ENCODE measurements at regions not wholly inside any gene's neighbourhood (a gene's known extent, or its start where the extent isn't known, plus 50 kb on each side); places are given as distances from the start of the nearest gene placed in this dataset.

- H3K9me3 Mint-ChIP-seq (ENCODE audit: insufficient read depth), result no peaks in the 10 kb centered on the region
- Histone ChIP-seq H4K20me1 (ENCODE audit: control insufficient read depth, insufficient read depth, low read length, poor library complexity, severe bottlenecking) (no peaks in the 10 kb centered on the region), H3K9ac (ENCODE audit: low read length) (no peak overlapping the region), H2AFZ (ENCODE audit: insufficient read depth, low read depth, low read length, poor library complexity, severe bottlenecking) (no peak overlapping the region), H3K79me2 (ENCODE audit: control insufficient read depth, insufficient read depth, low read length) (no peaks in the 10 kb centered on the region), H3K4me3 (ENCODE audit: control extremely low read depth in 1 of 5, extremely low read depth in 1 of 5, insufficient read depth in 1 of 5, low read depth in 2 of 5, low read length in 4 of 5) (no peak overlapping the region), H3K27ac (ENCODE audit: low read length in 2 of 2) (no peak overlapping the region), H3K27me3 (replicated peaks in 1 of 4; ENCODE audit: control extremely low read depth in 1 of 4, control insufficient read depth in 3 of 4, insufficient read depth in 4 of 4, low read length in 3 of 4) (no peaks in the 10 kb centered on the region), H3K36me3 (replicated peaks in 1 of 2; ENCODE audit: control extremely low read depth in 1 of 2, control insufficient read depth in 1 of 2, extremely low read depth in 1 of 2, insufficient read depth in 2 of 2, low read length in 1 of 2) (no peaks in the 10 kb centered on the region), H3K4me2 (replicated peaks; ENCODE audit: low read depth, low read length, poor library complexity, severe bottlenecking) (no peak overlapping the region), H3K4me1 (ENCODE audit: control insufficient read depth in 2 of 2, insufficient read depth in 2 of 2, low read length in 2 of 2) (no peaks in the 10 kb centered on the region), H3K9me3 (ENCODE audit: control extremely low read depth in 1 of 3, control insufficient read depth in 2 of 3, insufficient read depth in 1 of 3, low read length in 2 of 3) (no peaks in the 10 kb centered on the region)
- H3K27me3 Mint-ChIP-seq, result no peaks in the 10 kb centered on the region
- DNase-seq (no peak), ATAC-seq (ENCODE audit: low read depth) (no peak)
- CTCF ChIA-PET, result no interaction called here
- no peak overlapping the region for H3K4me3 Mint-ChIP-seq
- POLR2A ChIA-PET, result no interaction called here
- intact Hi-C loops (cut with micrococcal nuclease), result no loop called here
- WGBS (ENCODE audit: insufficient coverage), result no CpG with 5 or more reads among the region's 2 CpGs
- TF ChIP-seq EZH2 (IDR thresholded peaks at IDR 0.05; ENCODE audit: borderline replicate concordance, insufficient read depth, low read depth, low read length, poor library complexity, severe bottlenecking) (no peak), CTCF (IDR thresholded peaks at IDR 0.05) (no peak)
- no peak overlapping the region for H3K27ac Mint-ChIP-seq
- no peaks in the 10 kb centered on the region for H3K4me1 Mint-ChIP-seq
Observed at GRCh38 chr2:147487978-147488289, 356.9 kb upstream of the ACVR2A start.

DNA sequence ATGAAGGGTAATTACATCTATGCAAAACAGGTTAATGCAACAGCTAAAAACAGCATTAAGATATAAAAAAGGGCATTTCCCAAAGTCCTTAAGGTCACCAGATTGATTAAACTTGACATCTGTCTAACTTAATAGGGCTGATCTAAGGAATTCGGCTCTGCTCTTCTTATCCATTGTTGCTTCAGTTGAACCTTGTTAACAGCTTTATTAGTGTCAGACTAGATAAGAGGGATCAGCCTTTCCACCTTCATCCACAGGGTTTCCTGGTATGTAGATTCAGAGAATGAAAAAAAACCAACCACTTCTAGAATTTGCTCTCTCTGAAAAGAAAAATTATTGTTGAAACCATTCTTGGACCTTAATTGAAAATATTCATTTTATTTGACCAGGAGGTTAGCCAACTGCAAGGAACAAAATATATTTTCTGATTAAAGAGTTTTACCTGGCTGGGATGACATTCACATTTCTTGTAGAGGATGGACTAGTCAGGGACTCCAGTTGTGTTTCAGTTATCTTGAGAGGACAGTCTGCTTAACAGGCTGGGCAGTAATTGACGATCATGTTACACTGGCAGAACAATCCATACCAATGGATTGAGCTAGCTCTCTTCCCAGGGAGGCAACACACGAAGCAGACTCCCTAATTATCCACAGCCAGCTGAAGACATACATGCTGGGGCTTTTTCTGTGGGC is 357.4 kb upstream of the ACVR2A start:
- H4K20me1 ChIP-seq (ENCODE audit: control insufficient read depth, insufficient read depth, low read length, poor library complexity, severe bottlenecking), result no peaks in the 10 kb centered on the region
- CTCF ChIA-PET, result no interaction called here

More for the DNA sequence above, 357.4 kb upstream of the ACVR2A start:
- no peak overlapping the region for H3K27ac ChIP-seq (ENCODE audit: low read length in 2 of 2)
- H3K4me1 ChIP-seq (ENCODE audit: control insufficient read depth in 2 of 2, insufficient read depth in 2 of 2, low read length in 2 of 2), result no peaks in the 10 kb centered on the region
- intact Hi-C loops (cut with micrococcal nuclease), result no loop called here
- H3K79me2 ChIP-seq (ENCODE audit: control insufficient read depth, insufficient read depth, low read length), result no peaks in the 10 kb centered on the region
- H3K4me3 ChIP-seq (ENCODE audit: control extremely low read depth in 1 of 5, extremely low read depth in 1 of 5, insufficient read depth in 1 of 5, low read depth in 2 of 5, low read length in 4 of 5), result no peak overlapping the region
- no peak for ATAC-seq (ENCODE audit: low read depth)
- no peak overlapping the region for H3K9ac ChIP-seq (ENCODE audit: low read length)
- POLR2A ChIA-PET, result no interaction called here
- no peaks in the 10 kb centered on the region for H3K36me3 ChIP-seq (replicated peaks in 1 of 2; ENCODE audit: control extremely low read depth in 1 of 2, control insufficient read depth in 1 of 2, extremely low read depth in 1 of 2, insufficient read depth in 2 of 2, low read length in 1 of 2)
- Mint-ChIP-seq H3K27me3 (no peaks in the 10 kb centered on the region), H3K4me3 (no peak overlapping the region), H3K27ac (no peak overlapping the region), H3K4me1 (no peaks in the 10 kb centered on the region), H3K9me3 (ENCODE audit: insufficient read depth) (no peaks in the 10 kb centered on the region)
- no peak overlapping the region for H3K4me2 ChIP-seq (replicated peaks; ENCODE audit: low read depth, low read length, poor library complexity, severe bottlenecking)
- H3K9me3 ChIP-seq (ENCODE audit: control extremely low read depth in 1 of 3, control insufficient read depth in 2 of 3, insufficient read depth in 1 of 3, low read length in 2 of 3), result no peaks in the 10 kb centered on the region
- DNase-seq, result no peak
- H3K27me3 ChIP-seq (replicated peaks in 1 of 4; ENCODE audit: control extremely low read depth in 1 of 4, control insufficient read depth in 3 of 4, insufficient read depth in 4 of 4, low read length in 3 of 4), result no peaks in the 10 kb centered on the region
- no peak overlapping the region for H2AFZ ChIP-seq (ENCODE audit: insufficient read depth, low read depth, low read length, poor library complexity, severe bottlenecking)
- TF ChIP-seq EZH2 (IDR thresholded peaks at IDR 0.05; ENCODE audit: borderline replicate concordance, insufficient read depth, low read depth, low read length, poor library complexity, severe bottlenecking), result no peak
- TF ChIP-seq CTCF (IDR thresholded peaks at IDR 0.05), result no peak
- 100% methylated on average over 2 of the region's 3 CpGs for WGBS (ENCODE audit: insufficient coverage)
